ENCODE measurements at regions not wholly inside any gene's neighbourhood (a gene's known extent, or its start where the extent isn't known, plus 50 kb on each side); places are given as distances from the start of the nearest gene placed in this dataset.

DNA sequence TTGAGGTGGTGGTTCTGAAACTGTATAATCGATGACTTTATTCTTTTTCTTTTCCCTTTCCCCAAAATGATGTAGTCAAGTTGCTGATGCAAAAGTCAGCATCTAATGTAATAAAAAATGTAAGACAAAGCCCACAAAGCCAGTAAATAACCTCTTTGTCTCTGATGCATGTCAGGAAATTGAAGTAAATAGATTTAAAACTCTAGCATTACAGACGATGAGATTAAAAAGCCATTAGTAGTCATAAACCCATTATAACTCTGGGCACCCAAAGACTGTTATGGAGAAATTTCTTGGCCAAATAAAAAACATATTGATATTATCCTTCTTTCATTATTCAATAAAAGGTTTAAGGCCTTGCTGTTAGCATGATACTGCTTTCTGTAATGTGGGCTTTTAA, 548.7 kb downstream of the TUSC1 start:
- TF ChIP-seq, protein P1, sequence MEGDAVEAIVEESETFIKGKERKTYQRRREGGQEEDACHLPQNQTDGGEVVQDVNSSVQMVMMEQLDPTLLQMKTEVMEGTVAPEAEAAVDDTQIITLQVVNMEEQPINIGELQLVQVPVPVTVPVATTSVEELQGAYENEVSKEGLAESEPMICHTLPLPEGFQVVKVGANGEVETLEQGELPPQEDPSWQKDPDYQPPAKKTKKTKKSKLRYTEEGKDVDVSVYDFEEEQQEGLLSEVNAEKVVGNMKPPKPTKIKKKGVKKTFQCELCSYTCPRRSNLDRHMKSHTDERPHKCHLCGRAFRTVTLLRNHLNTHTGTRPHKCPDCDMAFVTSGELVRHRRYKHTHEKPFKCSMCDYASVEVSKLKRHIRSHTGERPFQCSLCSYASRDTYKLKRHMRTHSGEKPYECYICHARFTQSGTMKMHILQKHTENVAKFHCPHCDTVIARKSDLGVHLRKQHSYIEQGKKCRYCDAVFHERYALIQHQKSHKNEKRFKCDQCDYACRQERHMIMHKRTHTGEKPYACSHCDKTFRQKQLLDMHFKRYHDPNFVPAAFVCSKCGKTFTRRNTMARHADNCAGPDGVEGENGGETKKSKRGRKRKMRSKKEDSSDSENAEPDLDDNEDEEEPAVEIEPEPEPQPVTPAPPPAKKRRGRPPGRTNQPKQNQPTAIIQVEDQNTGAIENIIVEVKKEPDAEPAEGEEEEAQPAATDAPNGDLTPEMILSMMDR (conservative IDR thresholded peaks at IDR 0.05; ENCODE audit: low read depth, low read length): no peak
- no peak for TF ChIP-seq EZH2 (IDR thresholded peaks at IDR 0.05; ENCODE audit: borderline replicate concordance, low read depth, low read length, poor library complexity, severe bottlenecking)

Data from A673 (cell line).